Adrenal gland (tissue), 9 donors: ENCODE measurements at regions not wholly inside any gene's neighbourhood (a gene's known extent, or its start where the extent isn't known, plus 50 kb on each side); places are given as distances from the start of the nearest gene placed in this dataset.

ENCODE experiments used
- DNase-seq, 7 donors: peaks; one replicate each; pipeline ENCODE4 v3.0.0-alpha.2; 2019 to 2020
- H3K27ac ChIP-seq, 5 donors: fragments of 200-600 bp; sonication (generic) in 4 of 5; 1 replicate in 3 of 5; 2 replicates in 2 of 5; pipeline versions ENCODE4 v1.5.1 to v1.8.0; 2016 to 2020; ENCODE audit warnings: mild to moderate bottlenecking in 1 of 5
- H3K27me3 ChIP-seq: fragments of 200-600 bp; 2 replicates; pipeline ENCODE4 v1.8.0; 2021
- H3K36me3 ChIP-seq, 2 donors: fragments of 200-600 bp; replicated peaks in 1 of 2; 1 replicate in 1 of 2; 2 replicates in 1 of 2; pipeline versions ENCODE4 v1.5.1 to v1.8.0; 2018 to 2022
- H3K4me1 ChIP-seq, 2 donors: fragments of 200-600 bp; replicated peaks in 1 of 2; 1 replicate in 1 of 2; 2 replicates in 1 of 2; pipeline versions ENCODE4 v1.5.1 to v1.8.0; 2018 to 2021
- H3K4me3 ChIP-seq, 4 donors: fragments of 200-600 bp; sonication (generic) in 3 of 4; one replicate each; pipeline ENCODE4 v1.5.1; 2016 to 2018
- H3K9me3 ChIP-seq, 3 donors: fragments of 200-600 bp; sonication (generic) in 1 of 3; replicated peaks in 1 of 3; 1 replicate in 2 of 3; 2 replicates in 1 of 3; pipeline versions ENCODE4 v1.5.1 to v1.8.0; 2016 to 2021
- CTCF ChIP-seq, 6 experiments: fragments of 450-650 bp in 4 of 6; fragments of 200-600 bp in 2 of 6; sonication (generic) in 1 of 6; IDR thresholded peaks; 1 replicate in 5 of 6; 2 replicates in 1 of 6; pipeline versions ENCODE4 v1.5.1 to v1.8.0; 2016 to 2021; ENCODE audit warnings: antibody characterized with exemption in 6 of 6, mild to moderate bottlenecking in 2 of 6, moderate library complexity in 1 of 6
- POLR2A ChIP-seq, 2 donors: fragments of 450-650 bp; IDR thresholded peaks; one replicate each; pipeline ENCODE4 v1.6.1; 2017; ENCODE audit warnings: antibody characterized with exemption in 2 of 2, mild to moderate bottlenecking in 2 of 2, moderate library complexity in 1 of 2
- WGBS, 4 donors: extraction: QIAGEN DNeasy Blood & Tissue Kit in 2 of 4; methylation state at CpG; one replicate each; pipeline versions ENCODE4 v1.1.5 to v1.1.7; 2013 to 2017; 5-methylcytosine and 5-hydroxymethylcytosine counted together
- intact Hi-C, 2 donors: fragments of 100-400 bp; cut with DNase I; formaldehyde crosslinking; loops; one replicate each; pipeline versions ENCODE4 v1.14.1 to v1.15.0; 2022 to 2023
- donor health status: healthy with polysubstance abuse.
- donor health status: Bipolar disorder and iron deficiency.
- donor health status: DM: yes; HTN: yes; CAD: no.
- donor health status: DM: no; HTN: no; CAD: no.
- donor health status: DM: no; HTN: no; CAD: no.

DNA sequence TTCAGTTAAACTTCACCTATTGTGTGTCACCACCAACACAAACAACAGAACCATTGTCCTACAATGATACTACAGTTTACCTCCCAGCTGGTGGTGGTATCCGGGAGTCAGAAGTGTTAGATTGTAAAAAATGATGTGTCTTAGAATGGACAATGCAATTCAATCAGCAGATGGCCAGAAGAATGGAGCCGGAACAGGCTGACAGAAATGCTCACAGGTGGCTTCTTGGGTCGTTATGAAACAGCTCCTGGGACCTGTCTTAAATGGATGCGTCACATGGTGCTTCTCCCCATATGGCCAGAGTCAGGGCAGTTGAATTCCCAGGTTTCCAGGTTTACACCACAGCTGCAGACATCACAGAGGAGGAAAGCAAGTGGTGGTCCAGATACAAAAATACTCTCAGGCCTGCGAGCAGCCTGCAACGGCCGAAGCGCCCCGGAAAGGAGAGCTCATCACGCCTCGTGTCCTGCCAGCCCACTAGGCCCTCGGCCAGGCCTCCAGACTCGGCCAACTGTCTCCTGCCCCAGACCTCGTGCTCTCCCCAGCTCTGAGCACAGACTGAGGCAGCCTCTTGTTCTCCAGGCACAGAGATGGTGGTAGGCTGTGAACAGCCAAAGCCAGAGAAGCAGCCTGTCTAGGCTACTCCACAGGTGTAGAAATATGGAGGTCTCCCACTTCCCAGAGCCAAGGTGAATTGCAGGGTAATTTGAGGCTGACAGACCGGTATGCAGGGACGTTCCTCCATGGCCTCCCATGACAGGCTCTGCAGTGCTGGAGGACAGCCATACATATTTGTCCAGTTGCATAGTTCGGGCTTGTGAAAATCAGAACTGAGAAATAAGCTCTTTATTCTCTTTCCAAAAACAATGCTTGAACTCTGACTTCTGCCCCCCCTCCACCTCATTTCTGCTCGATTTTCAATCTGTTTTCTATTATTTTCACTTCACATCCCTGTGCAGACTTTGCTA is 98.5 kb upstream of the SPATA31C2 start:
- WGBS, 4 donors = 49 to 76% (median 69%) methylated on average over 17 to 18 of the region's 18 CpGs
- TF ChIP-seq POLR2A (IDR thresholded peaks at IDR 0.05) (no peak), CTCF (IDR thresholded peaks at IDR 0.05) (no peak)
- no peaks in the 10 kb centered on the region for H3K4me1 ChIP-seq
- no peak overlapping the region for H3K27ac ChIP-seq
- DNase-seq = no peak
- no peaks in the 10 kb centered on the region for H3K9me3 ChIP-seq
- no peaks in the 10 kb centered on the region for H3K27me3 ChIP-seq
- H3K4me3 ChIP-seq = no peak overlapping the region
- intact Hi-C loops = no loop called here
- H3K36me3 ChIP-seq = no peaks in the 10 kb centered on the region

GRCh38 chr9:88235615-88236014 is 97.3 kb upstream of the SPATA31C2 start:
- no peak for TF ChIP-seq CTCF (IDR thresholded peaks at IDR 0.05)
- TF ChIP-seq POLR2A (IDR thresholded peaks at IDR 0.05) = no peak

GRCh38 chr9:88234114-88234513 is 95.8 kb upstream of the SPATA31C2 start:
- Histone ChIP-seq H3K4me3 (no peak overlapping the region), H3K27me3 (no peaks in the 10 kb centered on the region), H3K27ac (no peak overlapping the region), H3K9me3 (no peaks in the 10 kb centered on the region), H3K36me3 (no peaks in the 10 kb centered on the region), H3K4me1 (no peaks in the 10 kb centered on the region)
- TF ChIP-seq POLR2A (IDR thresholded peaks at IDR 0.05) (no peak), CTCF (IDR thresholded peaks at IDR 0.05) (no peak)
- intact Hi-C loops = no loop called here
- no peak for DNase-seq
- 69 to 82% (median 78%) methylated on average over 8 of the region's 8 CpGs for WGBS, 4 donors

More at GRCh38 chr9:88235615-88236014, 97.3 kb upstream of the SPATA31C2 start:
- DNase-seq = no peak
- Histone ChIP-seq H3K9me3 (no peaks in the 10 kb centered on the region), H3K27me3 (no peaks in the 10 kb centered on the region), H3K4me3 (no peak overlapping the region), H3K36me3 (no peaks in the 10 kb centered on the region), H3K27ac (no peak overlapping the region), H3K4me1 (no peaks in the 10 kb centered on the region)
- intact Hi-C loops = no loop called here
- WGBS, 4 donors = 63 to 74% (median 70%) methylated on average over 2 of the region's 2 CpGs

DNA sequence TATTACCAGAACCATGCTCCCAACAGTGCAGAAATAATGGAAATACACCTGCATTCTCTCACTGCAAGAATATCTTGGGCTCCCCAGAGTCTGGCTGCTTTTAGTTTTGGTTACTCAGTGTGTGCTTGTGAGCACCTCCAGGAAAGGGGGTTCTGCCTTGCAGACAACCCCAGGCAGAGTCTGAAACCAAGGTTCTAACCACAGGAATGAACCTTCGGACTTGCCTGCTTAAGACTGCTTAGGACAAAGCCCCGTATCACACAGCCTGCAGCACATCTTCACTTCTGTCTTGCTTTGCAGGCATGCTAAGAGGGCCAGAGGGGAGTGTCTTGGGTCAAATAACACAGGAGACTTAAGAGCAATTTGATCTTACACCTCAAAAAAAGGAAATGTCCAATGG is 94.8 kb upstream of the SPATA31C2 start:
- Histone ChIP-seq H3K27me3 (no peaks in the 10 kb centered on the region), H3K9me3 (no peaks in the 10 kb centered on the region), H3K4me3 (no peak overlapping the region), H3K4me1 (no peaks in the 10 kb centered on the region), H3K36me3 (no peaks in the 10 kb centered on the region), H3K27ac (no peak overlapping the region)
- TF ChIP-seq POLR2A (IDR thresholded peaks at IDR 0.05) = no peak
- intact Hi-C loops = no loop called here
- 83 to 93% (median 89%) methylated on average over 2 of the region's 2 CpGs for WGBS, 4 donors
- DNase-seq = no peak
